ENCODE measurements at regions not wholly inside any gene's neighbourhood (a gene's known extent, or its start where the extent isn't known, plus 50 kb on each side); places are given as distances from the start of the nearest gene placed in this dataset.
A peak's percentile ranks its signal among the peaks of the same experiment; 100 is the strongest.
"Not testable (repeated sequence)": the region's sequence is repeated elsewhere in the genome, so short reads cannot be mapped to it uniquely, and the experiment has no call there.

GRCh38 chr4:189001971-189002450 lies 862.8 kb downstream of the TRIML1 start:
- Histone ChIP-seq H3K27ac (ENCODE audit: low read depth, low read length) (no peak overlapping the region), H3K4me3 (ENCODE audit: low read depth, low read length) (no peak overlapping the region), H3K27me3 (ENCODE audit: control insufficient read depth, insufficient read depth, low read length) (no peaks in the 10 kb centered on the region), H3K9me3 (ENCODE audit: control insufficient read depth, insufficient read depth, low read length) (peaks cover 11% of the 10 kb centered on the region)
- DNase-seq (ENCODE audit: low read depth, low spot score), result no peak
- no peak for TF ChIP-seq CTCF (IDR thresholded peaks at IDR 0.05; ENCODE audit: low read depth, low read length)
- POLR2A ChIA-PET, result no interaction called here
- CTCF ChIA-PET, result no interaction called here

GRCh38 chr4:189002475-189002874 lies 863.2 kb downstream of the TRIML1 start:
- H3K4me3 ChIP-seq (ENCODE audit: low read depth, low read length), result no peak overlapping the region
- peaks cover 11% of the 10 kb centered on the region for H3K9me3 ChIP-seq (ENCODE audit: control insufficient read depth, insufficient read depth, low read length)
- no peak for DNase-seq (ENCODE audit: low read depth, low spot score)
- CTCF ChIA-PET, result no interaction called here
- H3K27me3 ChIP-seq (ENCODE audit: control insufficient read depth, insufficient read depth, low read length), result no peaks in the 10 kb centered on the region
- POLR2A ChIA-PET, result no interaction called here
- TF ChIP-seq CTCF (IDR thresholded peaks at IDR 0.05; ENCODE audit: low read depth, low read length), result no peak
- H3K27ac ChIP-seq (ENCODE audit: low read depth, low read length), result no peak overlapping the region

GRCh38 chr4:189010452-189011217 lies 871.4 kb downstream of the TRIML1 start:
- not testable (repeated sequence) for H3K9me3 ChIP-seq (ENCODE audit: control insufficient read depth, insufficient read depth, low read length); H3K27ac ChIP-seq (ENCODE audit: low read depth, low read length); H3K27me3 ChIP-seq (ENCODE audit: control insufficient read depth, insufficient read depth, low read length); H3K4me3 ChIP-seq (ENCODE audit: low read depth, low read length); DNase-seq (ENCODE audit: low read depth, low spot score)
- ChIA-PET CTCF (interaction anchor here (0.9 kb wide), 1 partner anchor 191 kb away, joined by 4 read pairs; no protein-coding TSS in a partner anchor), POLR2A (interaction anchor here (1.2 kb wide), 1 partner anchor 24 kb away, joined by 3 read pairs; no protein-coding TSS in a partner anchor)

GRCh38 chr4:189021831-189022230 lies 882.6 kb downstream of the TRIML1 start:
- ChIA-PET CTCF (interaction anchor here (1.7 kb wide), 1 partner anchor 102 kb away, joined by 7 read pairs; no protein-coding TSS in a partner anchor), POLR2A (no interaction called here)
- Histone ChIP-seq H3K9me3 (ENCODE audit: control insufficient read depth, insufficient read depth, low read length) (no peaks in the 10 kb centered on the region), H3K27me3 (ENCODE audit: control insufficient read depth, insufficient read depth, low read length) (no peaks in the 10 kb centered on the region), H3K4me3 (ENCODE audit: low read depth, low read length) (no peak overlapping the region), H3K27ac (ENCODE audit: low read depth, low read length) (peak overlapping the region; percentile 34)
- TF ChIP-seq CTCF (IDR thresholded peaks at IDR 0.05; ENCODE audit: low read depth, low read length), result no peak
- peak; percentile 4 for DNase-seq (ENCODE audit: low read depth, low spot score)

GRCh38 chr4:189022440-189023035 lies 883.3 kb downstream of the TRIML1 start:
- ChIA-PET CTCF (interaction anchor here (0.5 to 1.7 kb wide), 4 partner anchors 49 to 180 kb away, joined by 3 to 7 read pairs (median 4); no protein-coding TSS in a partner anchor), POLR2A (no interaction called here)
- no peak overlapping the region for H3K27ac ChIP-seq (ENCODE audit: low read depth, low read length)
- H3K9me3 ChIP-seq (ENCODE audit: control insufficient read depth, insufficient read depth, low read length), result no peaks in the 10 kb centered on the region
- H3K27me3 ChIP-seq (ENCODE audit: control insufficient read depth, insufficient read depth, low read length), result no peaks in the 10 kb centered on the region
- TF ChIP-seq CTCF (IDR thresholded peaks at IDR 0.05; ENCODE audit: low read depth, low read length), result no peak
- no peak overlapping the region for H3K4me3 ChIP-seq (ENCODE audit: low read depth, low read length)
- DNase-seq (ENCODE audit: low read depth, low spot score), result peak; percentile 33

All from AG04450 (cell line).